Kidney (tissue), 13 donors: ENCODE measurements at regions not wholly inside any gene's neighbourhood (a gene's known extent, or its start where the extent isn't known, plus 50 kb on each side); places are given as distances from the start of the nearest gene placed in this dataset.

Experiments used
- DNase-seq, 5 donors: peaks; one replicate each; pipeline ENCODE4 v3.0.0-alpha.2; 2013 to 2020
- FAIRE-seq: peaks from 2 replicates; lab custom pipeline; 2012; peaks lifted over from hg19 to GRCh38; lab: Jason Lieb, UNC
- H3K27ac ChIP-seq, 2 donors: one replicate each; pipeline ENCODE4 v1.7.0; 2013; ENCODE audit warnings: low read depth in 2 of 2, low read length in 2 of 2, inconsistent platforms in 1 of 2
- H3K27me3 ChIP-seq: one replicate; pipeline ENCODE4 v1.7.1; 2013; ENCODE audit warnings: low read length, inconsistent platforms; ENCODE audit not compliant: control insufficient read depth, insufficient read depth
- H3K36me3 ChIP-seq, 3 donors: one replicate each; pipeline versions ENCODE4 v1.7.0 to v1.7.1; 2013; ENCODE audit warnings: low read length in 3 of 3, control low read depth in 1 of 3, inconsistent platforms in 1 of 3; ENCODE audit not compliant: insufficient read depth in 3 of 3, control insufficient read depth in 2 of 3
- H3K4me1 ChIP-seq, 3 donors: one replicate each; pipeline versions ENCODE4 v1.7.0 to v1.7.1; 2013; ENCODE audit warnings: low read length in 3 of 3, inconsistent platforms in 1 of 3, low read depth in 1 of 3; ENCODE audit not compliant: control insufficient read depth in 2 of 3, insufficient read depth in 2 of 3
- H3K4me3 ChIP-seq, 3 donors: one replicate each; pipeline versions ENCODE4 v1.7.0 to v1.8.1; 2013; ENCODE audit warnings: low read length in 3 of 3, control low read depth in 1 of 3, inconsistent platforms in 1 of 3
- H3K9ac ChIP-seq, 3 donors: one replicate each; pipeline versions ENCODE4 v1.7.0 to v1.7.1; 2013; ENCODE audit warnings: low read length in 3 of 3, control low read depth in 1 of 3, inconsistent platforms in 1 of 3
- H3K9me3 ChIP-seq, 3 donors: one replicate each; pipeline versions ENCODE4 v1.7.0 to v1.7.1; 2013; ENCODE audit warnings: low read length in 3 of 3, control low read depth in 1 of 3, inconsistent platforms in 1 of 3; ENCODE audit not compliant: control insufficient read depth in 2 of 3, insufficient read depth in 1 of 3
- intact Hi-C: fragments of 100-400 bp; cut with DNase I; formaldehyde crosslinking; loops from one replicate; pipeline ENCODE4 v1.11.1; 2022
- TF ChIP-seq, protein P1 (sequence below): IDR thresholded peaks from 3 replicates; pipeline ENCODE4 v1.5.1; 2012; ENCODE audit warnings: mild to moderate bottlenecking, moderate library complexity, borderline replicate concordance; ENCODE audit not compliant: insufficient read depth; ENCODE audit errors: extremely low read depth
- donor health status: control.
- donor health status: control.
- donor health status: control.
- donor health status: control.
- donor health status: control.
- donor health status: DM: yes; HTN: yes; CAD: no.
- donor health status: Normal renal cell carcinoma (clear cell type).

DNA sequence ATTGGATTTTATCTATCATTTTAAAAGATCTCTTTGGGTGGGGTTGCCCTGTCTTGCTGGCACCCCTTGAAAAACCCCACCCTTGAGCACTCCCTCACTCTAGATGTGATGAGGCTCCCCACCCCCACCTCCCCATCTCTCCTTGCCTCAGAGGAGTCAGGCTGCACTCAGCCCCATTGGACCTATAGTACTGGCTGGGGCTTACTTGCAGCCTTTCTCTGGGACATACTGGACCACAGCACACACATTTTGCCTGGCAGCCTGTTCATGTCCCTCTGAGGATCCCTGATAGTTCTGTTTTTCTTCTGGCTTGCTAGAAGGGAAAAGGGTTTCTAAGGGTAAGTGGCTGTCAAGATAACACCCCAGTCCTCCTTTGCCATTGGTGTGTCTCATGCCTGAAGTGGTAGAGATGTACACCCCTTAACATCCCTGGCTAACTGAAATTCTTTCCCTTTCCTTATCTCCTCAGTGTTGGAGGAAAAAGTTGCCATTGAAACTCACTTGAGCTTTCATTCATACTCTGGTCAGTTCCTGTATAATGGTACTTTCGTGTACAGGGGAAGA lies 553.4 kb upstream of the CITED2 start:
- no peaks in the 10 kb centered on the region for H3K36me3 ChIP-seq
- no peak overlapping the region for H3K27ac ChIP-seq
- intact Hi-C loops, result no loop called here
- H3K9me3 ChIP-seq, result no peaks in the 10 kb centered on the region
- no peak for FAIRE-seq
- DNase-seq, result no peak
- no peak overlapping the region for H3K4me3 ChIP-seq
- H3K4me1 ChIP-seq, result no peaks in the 10 kb centered on the region
- no peak overlapping the region for H3K9ac ChIP-seq
- TF ChIP-seq, protein P1, sequence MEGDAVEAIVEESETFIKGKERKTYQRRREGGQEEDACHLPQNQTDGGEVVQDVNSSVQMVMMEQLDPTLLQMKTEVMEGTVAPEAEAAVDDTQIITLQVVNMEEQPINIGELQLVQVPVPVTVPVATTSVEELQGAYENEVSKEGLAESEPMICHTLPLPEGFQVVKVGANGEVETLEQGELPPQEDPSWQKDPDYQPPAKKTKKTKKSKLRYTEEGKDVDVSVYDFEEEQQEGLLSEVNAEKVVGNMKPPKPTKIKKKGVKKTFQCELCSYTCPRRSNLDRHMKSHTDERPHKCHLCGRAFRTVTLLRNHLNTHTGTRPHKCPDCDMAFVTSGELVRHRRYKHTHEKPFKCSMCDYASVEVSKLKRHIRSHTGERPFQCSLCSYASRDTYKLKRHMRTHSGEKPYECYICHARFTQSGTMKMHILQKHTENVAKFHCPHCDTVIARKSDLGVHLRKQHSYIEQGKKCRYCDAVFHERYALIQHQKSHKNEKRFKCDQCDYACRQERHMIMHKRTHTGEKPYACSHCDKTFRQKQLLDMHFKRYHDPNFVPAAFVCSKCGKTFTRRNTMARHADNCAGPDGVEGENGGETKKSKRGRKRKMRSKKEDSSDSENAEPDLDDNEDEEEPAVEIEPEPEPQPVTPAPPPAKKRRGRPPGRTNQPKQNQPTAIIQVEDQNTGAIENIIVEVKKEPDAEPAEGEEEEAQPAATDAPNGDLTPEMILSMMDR, result no peak
- H3K27me3 ChIP-seq, result no peaks in the 10 kb centered on the region

DNA sequence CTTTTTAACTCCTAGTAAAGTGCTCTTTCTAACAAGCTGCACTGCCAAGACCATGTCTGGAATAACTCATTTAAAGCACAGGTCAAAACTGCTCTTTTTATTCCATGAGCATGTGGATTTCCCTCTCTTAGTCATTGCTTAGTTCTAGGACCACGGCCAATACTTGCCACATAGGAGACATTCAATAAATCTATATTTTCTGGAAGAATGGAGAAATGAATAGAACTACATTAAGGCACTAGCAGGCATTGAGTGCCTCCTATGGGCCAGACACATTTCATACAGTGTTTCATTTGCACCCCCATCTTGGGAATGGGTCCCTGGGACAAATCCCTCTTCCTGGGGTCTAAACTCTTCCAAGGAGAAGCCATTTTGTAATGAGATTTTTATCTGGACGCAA lies 552.8 kb upstream of the CITED2 start:
- no peaks in the 10 kb centered on the region for H3K9me3 ChIP-seq
- H3K36me3 ChIP-seq, result no peaks in the 10 kb centered on the region
- H3K9ac ChIP-seq, result no peak overlapping the region
- DNase-seq, result no peak
- intact Hi-C loops, result no loop called here
- FAIRE-seq, result no peak
- no peaks in the 10 kb centered on the region for H3K27me3 ChIP-seq
- TF ChIP-seq, protein P1, result no peak
- no peaks in the 10 kb centered on the region for H3K4me1 ChIP-seq
- H3K4me3 ChIP-seq, result no peak overlapping the region
- no peak overlapping the region for H3K27ac ChIP-seq

DNA sequence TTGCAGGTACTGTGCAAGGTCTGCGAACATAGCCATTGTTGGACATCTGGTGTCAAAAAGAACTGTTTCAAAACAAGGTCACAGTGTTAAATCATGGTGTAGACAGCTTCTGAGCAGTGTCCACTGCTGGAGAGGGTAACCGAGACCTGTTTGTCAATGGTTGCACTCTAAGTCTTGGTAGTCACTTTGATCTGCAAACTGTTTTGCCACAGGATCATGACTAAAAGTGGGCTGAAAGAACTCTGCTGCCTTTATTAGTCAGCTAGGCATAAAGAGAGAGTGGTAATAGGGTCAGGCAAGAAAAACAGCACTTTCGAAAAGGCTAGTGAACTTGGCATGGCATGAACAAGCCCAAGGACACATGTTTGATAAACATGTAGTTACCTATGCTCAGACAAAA lies 552.3 kb upstream of the CITED2 start:
- no peaks in the 10 kb centered on the region for H3K36me3 ChIP-seq
- H3K9ac ChIP-seq, result no peak overlapping the region
- no peaks in the 10 kb centered on the region for H3K9me3 ChIP-seq
- TF ChIP-seq, protein P1, result no peak
- FAIRE-seq (no peak), DNase-seq (no peak)
- no peak overlapping the region for H3K4me3 ChIP-seq
- H3K27ac ChIP-seq, result no peak overlapping the region
- no peaks in the 10 kb centered on the region for H3K27me3 ChIP-seq
- no peaks in the 10 kb centered on the region for H3K4me1 ChIP-seq
- intact Hi-C loops, result no loop called here
